GM23338 (cell line): ENCODE measurements at regions not wholly inside any gene's neighbourhood (a gene's known extent, or its start where the extent isn't known, plus 50 kb on each side); places are given as distances from the start of the nearest gene placed in this dataset.

Experiments used
- ATAC-seq: fragments of 200-7000 bp; cut with Tn5 transposase; 3 replicates; pipeline ENCODE4 v1.9.1; 2020
- DNase-seq: peaks from one replicate; pipeline ENCODE4 v3.0.0-alpha.2; 2015; ENCODE audit warnings: low spot score
- H2AFZ ChIP-seq: fragments of 200-600 bp; sonication (generic); 2 replicates; pipeline ENCODE4 v1.8.0; 2016; ENCODE audit warnings: antibody characterized with exemption, mild to moderate bottlenecking, moderate library complexity
- H3F3A ChIP-seq: fragments of 200-600 bp; sonication (generic); replicated peaks from 2 replicates; pipeline ENCODE4 v1.8.0; 2017; ENCODE audit warnings: antibody characterized with exemption, mixed run types, low read depth
- H3K27ac ChIP-seq: fragments of 200-600 bp; sonication (generic); 2 replicates; pipeline ENCODE4 v1.6.1; 2016; ENCODE audit warnings: low read depth
- H3K27me3 ChIP-seq: fragments of 200-600 bp; sonication (generic); 2 replicates; pipeline ENCODE4 v1.8.0; 2016; ENCODE audit warnings: mild to moderate bottlenecking, mixed run types, moderate library complexity; ENCODE audit not compliant: insufficient read depth
- H3K36me3 ChIP-seq: fragments of 200-600 bp; sonication (generic); 2 replicates; pipeline ENCODE4 v1.8.0; 2016; ENCODE audit warnings: mild to moderate bottlenecking; ENCODE audit not compliant: insufficient read depth
- H3K4me1 ChIP-seq: fragments of 200-600 bp; sonication (generic); 2 replicates; pipeline ENCODE4 v1.8.0; 2016; ENCODE audit warnings: mild to moderate bottlenecking, moderate library complexity; ENCODE audit not compliant: insufficient read depth
- H3K4me2 ChIP-seq: fragments of 200-600 bp; sonication (generic); 2 replicates; pipeline ENCODE4 v1.7.1; 2017; ENCODE audit warnings: mixed run types
- H3K4me3 ChIP-seq: fragments of 200-600 bp; sonication (generic); 2 replicates; pipeline ENCODE4 v1.6.1; 2016; ENCODE audit warnings: mixed run types
- H3K79me2 ChIP-seq: fragments of 200-600 bp; sonication (generic); replicated peaks from 2 replicates; pipeline ENCODE4 v1.8.0; 2017; ENCODE audit warnings: mild to moderate bottlenecking; ENCODE audit not compliant: insufficient read depth
- H3K9me2 ChIP-seq: fragments of 200-600 bp; sonication (generic); 2 replicates; pipeline ENCODE4 v1.8.0; 2017; ENCODE audit not compliant: insufficient read depth
- H4K20me1 ChIP-seq: fragments of 200-600 bp; sonication (generic); replicated peaks from 2 replicates; pipeline ENCODE4 v1.8.0; 2017; ENCODE audit warnings: mild to moderate bottlenecking; ENCODE audit not compliant: insufficient read depth
- H3K27ac Mint-ChIP-seq: 2 replicates; pipeline ENCODE4 v1.8.0; 2020; ENCODE audit warnings: inconsistent platforms, mild to moderate bottlenecking, moderate library complexity, mixed read lengths
- H3K27me3 Mint-ChIP-seq: 3 replicates; pipeline ENCODE4 v1.8.0; 2022; ENCODE audit warnings: low read depth, mild to moderate bottlenecking, moderate library complexity, mixed read lengths, inconsistent platforms; ENCODE audit not compliant: insufficient read depth, poor library complexity
- H3K36me3 Mint-ChIP-seq: 3 replicates; pipeline ENCODE4 v1.8.0; 2021; ENCODE audit warnings: low read depth, mild to moderate bottlenecking, inconsistent platforms, moderate library complexity, mixed read lengths
- H3K4me1 Mint-ChIP-seq: 3 replicates; pipeline ENCODE4 v1.8.0; 2020; ENCODE audit warnings: mild to moderate bottlenecking, inconsistent platforms, mixed read lengths
- H3K4me3 Mint-ChIP-seq: 3 replicates; pipeline ENCODE4 v1.8.0; 2021; ENCODE audit warnings: moderate library complexity, mild to moderate bottlenecking, inconsistent platforms, mixed read lengths
- H3K9me3 Mint-ChIP-seq: 3 replicates; pipeline ENCODE4 v1.8.0; 2020; ENCODE audit warnings: moderate library complexity, mild to moderate bottlenecking, inconsistent platforms, mixed read lengths
- CREB1 ChIP-seq: fragments of 250-450 bp; sonication (Bioruptor Pico); IDR thresholded peaks from 2 replicates; pipeline ENCODE4 v1.5.0; 2020; ENCODE audit warnings: low read depth, mild to moderate bottlenecking, moderate library complexity
- ETS1 ChIP-seq: IDR thresholded peaks from 2 replicates; pipeline ENCODE4 v1.6.1; 2016; ENCODE audit warnings: antibody characterized with exemption
- EZH2 ChIP-seq: fragments of 200-600 bp; sonication (generic); IDR thresholded peaks from one replicate; pipeline ENCODE4 v1.8.0; 2017; ENCODE audit warnings: antibody characterized with exemption, mild to moderate bottlenecking, low read depth; ENCODE audit not compliant: unreplicated experiment
- JUNB ChIP-seq: IDR thresholded peaks from one replicate; pipeline ENCODE4 v1.6.1; 2016; ENCODE audit warnings: antibody characterized with exemption; ENCODE audit not compliant: unreplicated experiment
- NANOG ChIP-seq: IDR thresholded peaks from 2 replicates; pipeline ENCODE4 v1.6.1; 2016; ENCODE audit warnings: antibody characterized with exemption, borderline replicate concordance
- POLR2AphosphoS5 ChIP-seq: IDR thresholded peaks from 2 replicates; pipeline ENCODE4 v1.6.1; 2016; ENCODE audit warnings: antibody characterized with exemption, low read depth
- STAT1 ChIP-seq: IDR thresholded peaks from one replicate; pipeline ENCODE4 v1.6.1; 2016; ENCODE audit warnings: antibody characterized with exemption; ENCODE audit not compliant: unreplicated experiment
- ZNF114 ChIP-seq: fragments of 250-450 bp; sonication (Bioruptor Pico); IDR thresholded peaks from 2 replicates; pipeline ENCODE4 v1.5.0; 2020; ENCODE audit warnings: mild to moderate bottlenecking, moderate library complexity
- ZNF331 ChIP-seq: fragments of 250-450 bp; sonication (Bioruptor Pico); IDR thresholded peaks from 2 replicates; pipeline ENCODE4 v1.5.0; 2020; ENCODE audit warnings: low read depth, mild to moderate bottlenecking, moderate library complexity
- TF ChIP-seq, protein P1 (sequence below): fragments of 250-450 bp; sonication (Bioruptor Pico); IDR thresholded peaks from 2 replicates; pipeline ENCODE4 v1.5.0; 2020; ENCODE audit warnings: mild to moderate bottlenecking, moderate library complexity

DNA sequence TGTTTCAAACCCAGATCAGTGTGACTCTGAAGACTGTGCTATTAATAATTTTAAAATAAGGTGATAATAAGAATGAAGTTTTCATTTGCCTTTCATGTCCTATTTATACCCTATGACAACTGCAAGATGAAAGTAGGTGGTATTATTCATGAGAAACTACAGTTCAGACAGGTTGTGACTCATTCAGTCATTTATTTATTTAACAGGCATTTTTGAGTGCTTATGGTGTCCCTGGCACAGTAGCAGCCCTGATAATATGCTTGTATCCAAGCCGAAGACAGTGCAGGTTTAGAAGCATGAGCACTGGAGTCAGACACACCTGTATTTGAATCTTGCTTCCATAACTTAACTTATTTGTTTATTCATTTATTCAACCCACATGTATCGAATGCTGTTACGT, 87.1 kb downstream of the FZD1 start:
- Mint-ChIP-seq H3K9me3 (no peaks in the 10 kb centered on the region; the same call in 2 of the 3 replicates), H3K4me1 (peaks cover 19% of the 10 kb centered on the region), H3K27ac (no peak overlapping the region), H3K27me3 (peaks cover 54% of the 10 kb centered on the region), H3K4me3 (no peak overlapping the region), H3K36me3 (no peaks in the 10 kb centered on the region)
- Histone ChIP-seq H3K27me3 (peaks cover 85% of the 10 kb centered on the region), H3F3A (no peaks in the 10 kb centered on the region), H3K79me2 (no peaks in the 10 kb centered on the region), H3K4me1 (peaks cover 10% of the 10 kb centered on the region; the same call in 1 of the 2 replicates), H3K9me2 (no peaks in the 10 kb centered on the region), H3K36me3 (no peaks in the 10 kb centered on the region), H2AFZ (no peak overlapping the region), H3K27ac (no peak overlapping the region), H4K20me1 (peaks cover 3% of the 10 kb centered on the region; the same call in 1 of the 2 replicates), H3K4me2 (no peak overlapping the region), H3K4me3 (no peak overlapping the region)
- TF ChIP-seq ETS1 (no peak), NANOG (no peak), ZNF114 (CRISPR knock-in tag) (no peak), EZH2 (no peak), POLR2AphosphoS5 (no peak), JUNB (no peak), ZNF331 (CRISPR knock-in tag) (no peak), CREB1 (CRISPR knock-in tag) (no peak), STAT1 (no peak)
- TF ChIP-seq, protein P1, sequence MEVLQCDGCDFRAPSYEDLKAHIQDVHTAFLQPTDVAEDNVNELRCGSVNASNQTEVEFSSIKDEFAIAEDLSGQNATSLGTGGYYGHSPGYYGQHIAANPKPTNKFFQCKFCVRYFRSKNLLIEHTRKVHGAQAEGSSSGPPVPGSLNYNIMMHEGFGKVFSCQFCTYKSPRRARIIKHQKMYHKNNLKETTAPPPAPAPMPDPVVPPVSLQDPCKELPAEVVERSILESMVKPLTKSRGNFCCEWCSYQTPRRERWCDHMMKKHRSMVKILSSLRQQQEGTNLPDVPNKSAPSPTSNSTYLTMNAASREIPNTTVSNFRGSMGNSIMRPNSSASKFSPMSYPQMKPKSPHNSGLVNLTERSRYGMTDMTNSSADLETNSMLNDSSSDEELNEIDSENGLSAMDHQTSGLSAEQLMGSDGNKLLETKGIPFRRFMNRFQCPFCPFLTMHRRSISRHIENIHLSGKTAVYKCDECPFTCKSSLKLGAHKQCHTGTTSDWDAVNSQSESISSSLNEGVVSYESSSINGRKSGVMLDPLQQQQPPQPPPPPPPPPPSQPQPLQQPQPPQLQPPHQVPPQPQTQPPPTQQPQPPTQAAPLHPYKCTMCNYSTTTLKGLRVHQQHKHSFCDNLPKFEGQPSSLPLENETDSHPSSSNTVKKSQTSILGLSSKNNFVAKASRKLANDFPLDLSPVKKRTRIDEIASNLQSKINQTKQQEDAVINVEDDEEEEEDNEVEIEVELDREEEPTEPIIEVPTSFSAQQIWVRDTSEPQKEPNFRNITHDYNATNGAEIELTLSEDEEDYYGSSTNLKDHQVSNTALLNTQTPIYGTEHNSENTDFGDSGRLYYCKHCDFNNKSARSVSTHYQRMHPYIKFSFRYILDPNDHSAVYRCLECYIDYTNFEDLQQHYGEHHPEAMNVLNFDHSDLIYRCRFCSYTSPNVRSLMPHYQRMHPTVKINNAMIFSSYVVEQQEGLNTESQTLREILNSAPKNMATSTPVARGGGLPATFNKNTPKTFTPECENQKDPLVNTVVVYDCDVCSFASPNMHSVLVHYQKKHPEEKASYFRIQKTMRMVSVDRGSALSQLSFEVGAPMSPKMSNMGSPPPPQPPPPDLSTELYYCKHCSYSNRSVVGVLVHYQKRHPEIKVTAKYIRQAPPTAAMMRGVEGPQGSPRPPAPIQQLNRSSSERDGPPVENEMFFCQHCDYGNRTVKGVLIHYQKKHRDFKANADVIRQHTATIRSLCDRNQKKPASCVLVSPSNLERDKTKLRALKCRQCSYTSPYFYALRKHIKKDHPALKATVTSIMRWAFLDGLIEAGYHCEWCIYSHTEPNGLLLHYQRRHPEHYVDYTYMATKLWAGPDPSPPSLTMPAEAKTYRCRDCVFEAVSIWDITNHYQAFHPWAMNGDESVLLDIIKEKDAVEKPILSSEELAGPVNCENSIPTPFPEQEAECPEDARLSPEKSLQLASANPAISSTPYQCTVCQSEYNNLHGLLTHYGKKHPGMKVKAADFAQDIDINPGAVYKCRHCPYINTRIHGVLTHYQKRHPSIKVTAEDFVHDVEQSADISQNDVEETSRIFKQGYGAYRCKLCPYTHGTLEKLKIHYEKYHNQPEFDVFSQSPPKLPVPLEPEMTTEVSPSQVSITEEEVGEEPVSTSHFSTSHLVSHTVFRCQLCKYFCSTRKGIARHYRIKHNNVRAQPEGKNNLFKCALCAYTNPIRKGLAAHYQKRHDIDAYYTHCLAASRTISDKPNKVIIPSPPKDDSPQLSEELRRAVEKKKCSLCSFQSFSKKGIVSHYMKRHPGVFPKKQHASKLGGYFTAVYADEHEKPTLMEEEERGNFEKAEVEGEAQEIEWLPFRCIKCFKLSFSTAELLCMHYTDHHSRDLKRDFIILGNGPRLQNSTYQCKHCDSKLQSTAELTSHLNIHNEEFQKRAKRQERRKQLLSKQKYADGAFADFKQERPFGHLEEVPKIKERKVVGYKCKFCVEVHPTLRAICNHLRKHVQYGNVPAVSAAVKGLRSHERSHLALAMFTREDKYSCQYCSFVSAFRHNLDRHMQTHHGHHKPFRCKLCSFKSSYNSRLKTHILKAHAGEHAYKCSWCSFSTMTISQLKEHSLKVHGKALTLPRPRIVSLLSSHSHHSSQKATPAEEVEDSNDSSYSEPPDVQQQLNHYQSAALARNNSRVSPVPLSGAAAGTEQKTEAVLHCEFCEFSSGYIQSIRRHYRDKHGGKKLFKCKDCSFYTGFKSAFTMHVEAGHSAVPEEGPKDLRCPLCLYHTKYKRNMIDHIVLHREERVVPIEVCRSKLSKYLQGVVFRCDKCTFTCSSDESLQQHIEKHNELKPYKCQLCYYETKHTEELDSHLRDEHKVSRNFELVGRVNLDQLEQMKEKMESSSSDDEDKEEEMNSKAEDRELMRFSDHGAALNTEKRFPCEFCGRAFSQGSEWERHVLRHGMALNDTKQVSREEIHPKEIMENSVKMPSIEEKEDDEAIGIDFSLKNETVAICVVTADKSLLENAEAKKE (CRISPR knock-in tag) = no peak
- DNase-seq (no peak), ATAC-seq (no peak)
